Astrocyte of the cerebellum (primary cell): ENCODE measurements at regions not wholly inside any gene's neighbourhood (a gene's known extent, or its start where the extent isn't known, plus 50 kb on each side); places are given as distances from the start of the nearest gene placed in this dataset.

ENCODE experiments used
- DNase-seq: peaks from one replicate; pipeline ENCODE4 v3.0.0-alpha.2; 2011; ENCODE audit warnings: low read depth
- H3K4me3 ChIP-seq: 2 replicates; pipeline ENCODE4 v1.5.1; 2011; ENCODE audit warnings: mild to moderate bottlenecking, low read depth, low read length, moderate library complexity
- in situ Hi-C: cut with HindIII; loops from 2 replicates; pipeline ENCODE4 v1.10.0; 2017; ENCODE audit warnings: low sequenced_read_pairs
- TF ChIP-seq, protein P1 (sequence below): IDR thresholded peaks from 2 replicates; pipeline ENCODE4 v1.5.1; 2012; ENCODE audit warnings: low read length, low read depth, moderate library complexity, mild to moderate bottlenecking; ENCODE audit errors: missing control alignments

DNA sequence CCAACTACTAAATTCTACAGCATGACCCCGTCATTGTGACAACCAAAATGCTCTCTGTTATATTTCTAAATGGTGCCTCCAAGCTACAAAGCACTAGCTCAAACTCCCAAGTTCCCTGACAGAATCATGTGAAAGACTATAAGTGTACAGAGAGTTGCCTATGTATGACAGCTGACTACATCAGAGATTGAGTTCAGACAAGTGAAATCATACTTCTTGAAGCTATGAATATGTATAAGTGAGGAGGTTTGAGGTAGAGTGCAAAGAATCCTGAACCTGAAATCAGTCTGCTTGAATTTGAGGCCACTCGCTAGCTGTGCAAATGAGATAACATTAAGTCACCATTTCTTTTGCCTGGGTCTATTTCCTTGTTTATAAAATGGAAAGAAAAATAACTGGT, 63.9 kb upstream of the TP63 start:
- in situ Hi-C loops: no loop called here
- TF ChIP-seq, protein P1, sequence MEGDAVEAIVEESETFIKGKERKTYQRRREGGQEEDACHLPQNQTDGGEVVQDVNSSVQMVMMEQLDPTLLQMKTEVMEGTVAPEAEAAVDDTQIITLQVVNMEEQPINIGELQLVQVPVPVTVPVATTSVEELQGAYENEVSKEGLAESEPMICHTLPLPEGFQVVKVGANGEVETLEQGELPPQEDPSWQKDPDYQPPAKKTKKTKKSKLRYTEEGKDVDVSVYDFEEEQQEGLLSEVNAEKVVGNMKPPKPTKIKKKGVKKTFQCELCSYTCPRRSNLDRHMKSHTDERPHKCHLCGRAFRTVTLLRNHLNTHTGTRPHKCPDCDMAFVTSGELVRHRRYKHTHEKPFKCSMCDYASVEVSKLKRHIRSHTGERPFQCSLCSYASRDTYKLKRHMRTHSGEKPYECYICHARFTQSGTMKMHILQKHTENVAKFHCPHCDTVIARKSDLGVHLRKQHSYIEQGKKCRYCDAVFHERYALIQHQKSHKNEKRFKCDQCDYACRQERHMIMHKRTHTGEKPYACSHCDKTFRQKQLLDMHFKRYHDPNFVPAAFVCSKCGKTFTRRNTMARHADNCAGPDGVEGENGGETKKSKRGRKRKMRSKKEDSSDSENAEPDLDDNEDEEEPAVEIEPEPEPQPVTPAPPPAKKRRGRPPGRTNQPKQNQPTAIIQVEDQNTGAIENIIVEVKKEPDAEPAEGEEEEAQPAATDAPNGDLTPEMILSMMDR: no peak
- DNase-seq: no peak
- no peak overlapping the region for H3K4me3 ChIP-seq

DNA sequence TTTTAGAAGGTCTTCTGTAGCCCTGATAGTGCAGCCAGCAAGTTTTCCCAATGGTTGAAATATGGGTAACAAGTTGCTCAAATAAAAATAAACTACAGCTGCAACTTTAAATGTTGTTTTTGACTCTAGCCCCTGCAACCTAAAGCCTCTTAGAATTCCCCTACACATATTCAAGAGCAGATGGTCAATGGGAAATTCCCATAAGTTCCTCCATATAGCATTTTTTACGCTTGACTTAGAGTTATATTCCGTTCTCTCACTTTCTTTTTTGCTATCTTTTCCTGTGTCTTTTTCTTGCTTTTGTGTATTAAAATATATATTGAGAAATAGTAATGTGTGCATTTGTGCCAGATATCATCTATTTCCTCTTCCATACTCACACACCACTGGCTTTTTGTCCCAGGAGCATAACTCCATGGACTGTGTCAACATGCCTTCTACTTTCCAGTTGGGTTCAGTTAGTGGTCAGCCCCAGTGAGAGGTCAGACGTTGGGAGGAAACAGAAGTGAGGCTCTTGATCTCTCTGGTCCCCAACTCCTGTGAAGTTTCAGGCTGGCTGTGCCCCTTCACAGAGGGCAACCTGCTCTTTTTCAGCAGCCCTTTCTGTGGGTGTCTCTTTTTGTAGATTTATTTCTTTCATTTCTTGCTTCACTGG, 63.3 kb upstream of the TP63 start:
- DNase-seq: no peak
- in situ Hi-C loops: no loop called here
- no peak overlapping the region for H3K4me3 ChIP-seq
- TF ChIP-seq, protein P1: no peak

DNA sequence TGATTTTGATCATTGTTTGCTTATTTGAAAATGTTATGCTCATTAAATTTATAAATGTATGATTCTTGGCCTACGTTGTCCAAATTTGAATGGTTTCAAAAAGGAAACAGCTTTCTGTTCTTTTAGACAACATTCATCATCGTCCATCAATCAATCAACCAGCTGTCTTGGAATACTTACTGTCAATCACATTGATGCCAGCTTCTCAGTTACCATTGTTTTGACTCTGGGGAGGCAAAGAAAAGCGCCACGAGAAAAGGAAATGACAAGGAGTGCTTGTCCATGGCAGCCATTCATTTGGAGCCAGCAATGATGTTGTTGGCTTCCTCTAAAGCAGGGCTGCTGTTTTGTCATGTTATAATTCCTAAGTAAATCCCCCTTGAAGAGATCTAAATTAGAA, 62.2 kb upstream of the TP63 start:
- no peak overlapping the region for H3K4me3 ChIP-seq
- TF ChIP-seq, protein P1: no peak
- no peak for DNase-seq
- in situ Hi-C loops: no loop called here

DNA sequence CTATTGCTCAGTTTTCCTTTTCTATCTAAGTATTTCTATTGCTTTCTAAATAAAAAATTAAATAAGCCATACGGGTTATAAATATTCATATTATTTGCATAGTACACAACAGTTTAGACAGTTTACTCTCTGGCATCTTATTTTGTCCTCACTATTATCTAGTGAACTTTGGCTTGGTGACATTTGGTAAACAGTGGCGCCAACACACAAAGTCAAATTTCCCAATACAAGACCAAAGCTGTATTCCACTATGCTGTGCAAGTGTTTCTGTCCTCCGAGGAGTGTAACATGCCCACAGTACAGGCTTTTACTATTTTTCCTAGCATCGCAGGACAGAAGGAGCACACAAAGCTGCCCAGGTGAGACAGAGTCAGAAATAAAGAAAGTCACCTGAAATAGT, 61.7 kb upstream of the TP63 start:
- in situ Hi-C loops: no loop called here
- no peak overlapping the region for H3K4me3 ChIP-seq
- TF ChIP-seq, protein P1: no peak
- DNase-seq: no peak

DNA sequence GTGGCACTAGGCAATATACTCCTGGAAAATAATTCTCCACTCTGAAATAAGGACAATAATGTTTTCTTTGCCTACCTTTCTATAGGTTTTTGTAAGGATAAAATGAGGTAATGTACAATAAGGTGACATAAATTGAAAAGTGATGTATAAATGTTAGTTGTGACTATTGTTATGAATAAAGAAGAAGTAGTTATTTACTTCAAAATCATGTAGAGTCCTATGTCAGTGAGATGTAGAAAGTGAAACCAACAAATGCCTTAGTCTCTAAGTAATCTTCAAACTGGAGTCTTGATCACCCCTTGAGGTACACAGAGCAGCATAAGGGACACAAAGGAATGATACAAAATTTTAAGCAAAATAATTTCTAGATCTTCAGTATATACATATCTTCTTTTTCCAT, 60.3 kb upstream of the TP63 start:
- TF ChIP-seq, protein P1: no peak
- DNase-seq: no peak
- no peak overlapping the region for H3K4me3 ChIP-seq
- in situ Hi-C loops: no loop called here

DNA sequence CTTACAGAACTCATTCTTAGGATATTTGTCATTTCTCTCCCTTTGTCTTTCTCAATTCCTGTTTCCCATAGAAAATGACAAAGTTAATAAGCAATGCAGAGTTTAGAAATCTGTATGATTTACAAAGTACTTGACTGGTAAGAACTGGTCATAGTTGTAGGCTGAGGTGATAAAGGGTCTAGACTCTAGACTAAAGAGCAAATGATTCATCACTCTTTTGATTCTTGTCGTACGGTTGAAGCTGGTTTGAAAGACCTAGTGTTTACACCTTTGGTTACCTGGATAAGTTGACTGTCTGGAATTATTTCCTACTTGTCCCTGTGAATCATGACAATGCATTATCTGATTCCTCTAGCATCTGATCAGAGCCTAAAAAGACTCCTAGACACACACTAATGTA, 58.9 kb upstream of the TP63 start:
- TF ChIP-seq, protein P1: no peak
- in situ Hi-C loops: no loop called here
- no peak overlapping the region for H3K4me3 ChIP-seq
- DNase-seq: no peak
